Thyroid gland (tissue), 4 donors: ENCODE measurements at regions not wholly inside any gene's neighbourhood (a gene's known extent, or its start where the extent isn't known, plus 50 kb on each side); places are given as distances from the start of the nearest gene placed in this dataset.

Experiments
- DNase-seq, 2 donors: peaks; one replicate each; pipeline ENCODE4 v3.0.0-alpha.2; 2019
- H3K27ac ChIP-seq, 3 donors: fragments of 200-600 bp; sonication (generic); 1 replicate in 2 of 3; 2 replicates in 1 of 3; pipeline ENCODE4 v1.5.1; 2016 to 2019; ENCODE audit warnings: mild to moderate bottlenecking in 1 of 3, moderate library complexity in 1 of 3
- H3K27me3 ChIP-seq: fragments of 200-600 bp; sonication (generic); one replicate; pipeline ENCODE4 v1.5.1; 2019
- H3K36me3 ChIP-seq, 2 donors: fragments of 200-600 bp; sonication (generic); one replicate each; pipeline ENCODE4 v1.5.1; 2016 to 2019
- H3K4me1 ChIP-seq, 2 donors: fragments of 200-600 bp; sonication (generic); one replicate each; pipeline ENCODE4 v1.5.1; 2017 to 2019
- H3K4me3 ChIP-seq, 3 donors: fragments of 200-600 bp; sonication (generic); replicated peaks in 1 of 3; 1 replicate in 2 of 3; 2 replicates in 1 of 3; pipeline ENCODE4 v1.5.1; 2016; ENCODE audit warnings: mild to moderate bottlenecking in 1 of 3
- H3K9me3 ChIP-seq: fragments of 200-600 bp; sonication (generic); one replicate; pipeline ENCODE4 v1.5.1; 2017
- CTCF ChIP-seq, 6 experiments: fragments of 200-600 bp in 3 of 6; fragments of 450-650 bp in 3 of 6; sonication (generic) in 3 of 6; IDR thresholded peaks; one replicate each; pipeline ENCODE4 v1.5.1; 2016 to 2019; ENCODE audit warnings: antibody characterized with exemption in 6 of 6, mild to moderate bottlenecking in 2 of 6, inconsistent platforms in 1 of 6, moderate library complexity in 1 of 6
- POLR2A ChIP-seq, 2 donors: fragments of 450-650 bp; IDR thresholded peaks; one replicate each; pipeline ENCODE4 v1.6.1; 2017; ENCODE audit warnings: antibody characterized with exemption in 2 of 2, mild to moderate bottlenecking in 2 of 2, moderate library complexity in 1 of 2
- WGBS, 2 donors: methylation state at CpG; one replicate each; pipeline ENCODE4 v1.1.5; 2017; 5-methylcytosine and 5-hydroxymethylcytosine counted together
- intact Hi-C: fragments of 100-400 bp; cut with DNase I; formaldehyde crosslinking; loops from one replicate; pipeline ENCODE4 v1.15.1; 2023

- Histone ChIP-seq H3K27me3 (no peaks in the 10 kb centered on the region), H3K36me3 (no peaks in the 10 kb centered on the region), H3K9me3 (no peaks in the 10 kb centered on the region), H3K4me3 (no peak overlapping the region), H3K4me1 (no peaks in the 10 kb centered on the region), H3K27ac (no peak overlapping the region)
- WGBS, 2 donors = 41 to 62% methylated on average over 1 of the region's 1 CpG
- no peak for DNase-seq
- intact Hi-C loops = no loop called here
- TF ChIP-seq POLR2A (IDR thresholded peaks at IDR 0.05) (no peak), CTCF (IDR thresholded peaks at IDR 0.05) (no peak)
Measured at GRCh38 chr9:73667749-73668148, 516.1 kb downstream of the ANXA1 start.

GRCh38 chr9:73680831-73681230 lies 529.2 kb downstream of the ANXA1 start:
- Histone ChIP-seq H3K4me1 (no peaks in the 10 kb centered on the region), H3K27ac (no peak overlapping the region), H3K36me3 (no peaks in the 10 kb centered on the region), H3K4me3 (no peak overlapping the region), H3K9me3 (no peaks in the 10 kb centered on the region), H3K27me3 (no peaks in the 10 kb centered on the region)
- 78 to 80% methylated on average over 6 of the region's 6 CpGs for WGBS, 2 donors
- intact Hi-C loops = no loop called here
- no peak for DNase-seq
- no peak for TF ChIP-seq CTCF (IDR thresholded peaks at IDR 0.05)

- no peak for TF ChIP-seq POLR2A (IDR thresholded peaks at IDR 0.05)
- Histone ChIP-seq H3K27ac (no peak overlapping the region), H3K4me1 (no peaks in the 10 kb centered on the region), H3K27me3 (no peaks in the 10 kb centered on the region), H3K9me3 (no peaks in the 10 kb centered on the region), H3K36me3 (no peaks in the 10 kb centered on the region), H3K4me3 (no peak overlapping the region)
- intact Hi-C loops = no loop called here
- DNase-seq = no peak
Measured at GRCh38 chr9:73682789-73683188, 531.1 kb downstream of the ANXA1 start.

GRCh38 chr9:73683862-73684591 lies 532.4 kb downstream of the ANXA1 start:
- H3K27me3 ChIP-seq = no peaks in the 10 kb centered on the region
- H3K27ac ChIP-seq = no peak overlapping the region
- no peak overlapping the region for H3K4me3 ChIP-seq
- no peaks in the 10 kb centered on the region for H3K4me1 ChIP-seq
- no peak for TF ChIP-seq POLR2A (IDR thresholded peaks at IDR 0.05)
- peak in 1 of 6 experiments; percentile 30 for TF ChIP-seq CTCF (IDR thresholded peaks at IDR 0.05)
- no peaks in the 10 kb centered on the region for H3K36me3 ChIP-seq
- intact Hi-C loops = no loop called here
- no peaks in the 10 kb centered on the region for H3K9me3 ChIP-seq
- DNase-seq = no peak

GRCh38 chr9:73684601-73685000 lies 532.9 kb downstream of the ANXA1 start:
- Histone ChIP-seq H3K4me1 (no peaks in the 10 kb centered on the region), H3K4me3 (no peak overlapping the region), H3K9me3 (no peaks in the 10 kb centered on the region), H3K27me3 (no peaks in the 10 kb centered on the region), H3K27ac (no peak overlapping the region), H3K36me3 (no peaks in the 10 kb centered on the region)
- WGBS, 2 donors = 77 to 87% methylated on average over 3 of the region's 3 CpGs
- DNase-seq = no peak
- no peak for TF ChIP-seq POLR2A (IDR thresholded peaks at IDR 0.05)
- TF ChIP-seq CTCF (IDR thresholded peaks at IDR 0.05) = no peak
- intact Hi-C loops = no loop called here
